Thoracic aorta (tissue), 2 donors: ENCODE measurements at regions not wholly inside any gene's neighbourhood (a gene's known extent, or its start where the extent isn't known, plus 50 kb on each side); places are given as distances from the start of the nearest gene placed in this dataset.

Source experiments
- ATAC-seq: fragments of 150-250 bp; one replicate; pipeline ENCODE4 v1.8.0; 2017; ENCODE audit warnings: low read depth; ENCODE audit not compliant: insufficient number of reproducible peaks, low FRiP score
- DNase-seq: peaks from one replicate; pipeline ENCODE4 v3.0.0-alpha.2; 2020; ENCODE audit warnings: low spot score
- H3K27ac ChIP-seq, 2 donors: fragments of 200-600 bp; sonication (generic); 1 replicate in 1 of 2; 2 replicates in 1 of 2; pipeline ENCODE4 v1.5.1; 2016; ENCODE audit warnings: mild to moderate bottlenecking in 2 of 2, moderate library complexity in 2 of 2
- H3K27me3 ChIP-seq: fragments of 200-600 bp; sonication (generic); replicated peaks from 2 replicates; pipeline ENCODE4 v1.6.0; 2016; ENCODE audit warnings: mild to moderate bottlenecking; ENCODE audit not compliant: insufficient read depth
- H3K36me3 ChIP-seq: fragments of 200-600 bp; sonication (generic); one replicate; pipeline ENCODE4 v1.5.1; 2016
- H3K4me1 ChIP-seq, 2 donors: fragments of 200-600 bp; sonication (generic); 1 replicate in 1 of 2; 2 replicates in 1 of 2; pipeline versions ENCODE4 v1.5.1 to v1.6.0; 2016; ENCODE audit warnings: low read depth in 2 of 2, mild to moderate bottlenecking in 1 of 2; ENCODE audit not compliant: control insufficient read depth in 1 of 2
- H3K4me3 ChIP-seq: fragments of 200-600 bp; sonication (generic); 2 replicates; pipeline ENCODE4 v1.5.1; 2016; ENCODE audit warnings: mild to moderate bottlenecking
- H3K9me3 ChIP-seq: fragments of 200-600 bp; sonication (generic); 2 replicates; pipeline ENCODE4 v1.5.1; 2016
- CTCF ChIP-seq: fragments of 200-600 bp; sonication (generic); IDR thresholded peaks from one replicate; pipeline ENCODE4 v1.5.1; 2019; ENCODE audit warnings: antibody characterized with exemption

- Histone ChIP-seq H3K4me1 (no peaks in the 10 kb centered on the region), H3K9me3 (no peaks in the 10 kb centered on the region), H3K36me3 (no peaks in the 10 kb centered on the region), H3K27ac (no peak overlapping the region), H3K27me3 (no peaks in the 10 kb centered on the region), H3K4me3 (no peak overlapping the region)
- ATAC-seq (no peak), DNase-seq (no peak)
- no peak for TF ChIP-seq CTCF
Observed at GRCh38 chr6:14946753-14947152, 299.1 kb upstream of the JARID2 start.

- H3K9me3 ChIP-seq, result no peaks in the 10 kb centered on the region
- TF ChIP-seq CTCF, result no peak
- H3K4me1 ChIP-seq, result no peaks in the 10 kb centered on the region
- no peak overlapping the region for H3K27ac ChIP-seq
- ATAC-seq (no peak), DNase-seq (no peak)
- H3K4me3 ChIP-seq, result no peak overlapping the region
- no peaks in the 10 kb centered on the region for H3K36me3 ChIP-seq
- H3K27me3 ChIP-seq, result no peaks in the 10 kb centered on the region
Observed at GRCh38 chr6:14948586-14949245, 297.2 kb upstream of the JARID2 start.

GRCh38 chr6:14950103-14950969, 295.5 kb upstream of the JARID2 start:
- H3K36me3 ChIP-seq, result no peaks in the 10 kb centered on the region
- no peak overlapping the region for H3K27ac ChIP-seq
- no peak overlapping the region for H3K4me3 ChIP-seq
- H3K9me3 ChIP-seq, result no peaks in the 10 kb centered on the region
- no peak for TF ChIP-seq CTCF
- ATAC-seq (no peak), DNase-seq (no peak)
- no peaks in the 10 kb centered on the region for H3K4me1 ChIP-seq
- no peaks in the 10 kb centered on the region for H3K27me3 ChIP-seq

- ATAC-seq, result no peak
- no peak for DNase-seq
- Histone ChIP-seq H3K27me3 (no peaks in the 10 kb centered on the region), H3K4me3 (no peak overlapping the region), H3K9me3 (no peaks in the 10 kb centered on the region), H3K4me1 (no peaks in the 10 kb centered on the region), H3K27ac (no peak overlapping the region), H3K36me3 (no peaks in the 10 kb centered on the region)
- no peak for TF ChIP-seq CTCF
Observed at GRCh38 chr6:14950970-14951276, 294.9 kb upstream of the JARID2 start.

- TF ChIP-seq CTCF, result no peak
- no peaks in the 10 kb centered on the region for H3K27me3 ChIP-seq
- ATAC-seq (no peak), DNase-seq (no peak)
- no peak overlapping the region for H3K27ac ChIP-seq
- no peak overlapping the region for H3K4me3 ChIP-seq
- H3K36me3 ChIP-seq, result no peaks in the 10 kb centered on the region
- no peaks in the 10 kb centered on the region for H3K9me3 ChIP-seq
- H3K4me1 ChIP-seq, result no peaks in the 10 kb centered on the region
Observed at GRCh38 chr6:14951704-14952103, 294.2 kb upstream of the JARID2 start.
